HG02588 (cell line): ENCODE measurements at regions not wholly inside any gene's neighbourhood (a gene's known extent, or its start where the extent isn't known, plus 50 kb on each side); places are given as distances from the start of the nearest gene placed in this dataset.
"Not testable (repeated sequence)": the region's sequence is repeated elsewhere in the genome, so short reads cannot be mapped to it uniquely, and the experiment has no call there.

Experiments
- ATAC-seq: cut with Tn5 transposase; IDR thresholded peaks from one replicate; pipeline ENCODE4 v1.9.1; 2021; ENCODE audit warnings: mild to moderate bottlenecking, moderate library complexity; ENCODE audit not compliant: unreplicated experiment

- ATAC-seq: no peak
Observed at GRCh38 chr13:103952183-103952582, 886.0 kb upstream of the SLC10A2 start.

GRCh38 chr13:103948426-103948825 is 882.2 kb upstream of the SLC10A2 start:
- ATAC-seq: no peak

GRCh38 chr13:103945836-103946235 is 879.6 kb upstream of the SLC10A2 start:
- no peak for ATAC-seq

GRCh38 chr13:103941506-103942140 is 875.4 kb upstream of the SLC10A2 start:
- ATAC-seq: no peak

- ATAC-seq: no peak
Observed at GRCh38 chr13:103935117-103935516, 868.9 kb upstream of the SLC10A2 start.

GRCh38 chr13:103931885-103932284 is 865.7 kb upstream of the SLC10A2 start:
- no peak for ATAC-seq

- no peak for ATAC-seq
Observed at GRCh38 chr13:103931331-103931845, 865.2 kb upstream of the SLC10A2 start.

- ATAC-seq: no peak
Observed at GRCh38 chr13:103926118-103926517, 859.9 kb upstream of the SLC10A2 start.

GRCh38 chr13:103908911-103909310 is 842.7 kb upstream of the SLC10A2 start:
- no peak for ATAC-seq

- ATAC-seq: no peak
Observed at GRCh38 chr13:103908274-103908673, 842.1 kb upstream of the SLC10A2 start.

- no peak for ATAC-seq
Observed at GRCh38 chr13:103903790-103904189, 837.6 kb upstream of the SLC10A2 start.

- no peak for ATAC-seq
Observed at GRCh38 chr13:103898481-103898880, 832.3 kb upstream of the SLC10A2 start.

- ATAC-seq: no peak
Observed at GRCh38 chr13:103895835-103896531, 829.8 kb upstream of the SLC10A2 start.

GRCh38 chr13:103894626-103895025 is 828.4 kb upstream of the SLC10A2 start:
- ATAC-seq: no peak

GRCh38 chr13:103884101-103884723 is 818.0 kb upstream of the SLC10A2 start:
- no peak for ATAC-seq

- ATAC-seq: no peak
Observed at GRCh38 chr13:103883698-103884097, 817.5 kb upstream of the SLC10A2 start.

GRCh38 chr13:103883164-103883563 is 816.9 kb upstream of the SLC10A2 start:
- ATAC-seq: no peak

GRCh38 chr13:103880146-103880545 is 813.9 kb upstream of the SLC10A2 start:
- ATAC-seq: not testable (repeated sequence)

GRCh38 chr13:103878891-103879605 is 812.8 kb upstream of the SLC10A2 start:
- no peak for ATAC-seq

- ATAC-seq: no peak
Observed at GRCh38 chr13:103876571-103876970, 810.4 kb upstream of the SLC10A2 start.

- ATAC-seq: no peak
Observed at GRCh38 chr13:103873725-103874124, 807.5 kb upstream of the SLC10A2 start.
